HCT116 (cell line): ENCODE measurements at regions not wholly inside any gene's neighbourhood (a gene's known extent, or its start where the extent isn't known, plus 50 kb on each side); places are given as distances from the start of the nearest gene placed in this dataset.

ENCODE experiments used
- ATAC-seq: fragments of 200-7000 bp; cut with Tn5 transposase; 2 replicates; pipeline ENCODE4 v1.9.1; 2020; ENCODE audit warnings: mild to moderate bottlenecking, moderate library complexity
- BruUV-seq: library from RNA; stranded (reverse); fragments of 400-500 nt; replicated peaks from 2 replicates; lab custom pipeline; 2021; lab: Mats Ljungman, UMichigan
- CTCF ChIA-PET: fragments of 300-600 bp; sonication (Branson Sonifier 250); formaldehyde crosslinking; loops from one replicate; lab custom pipeline; 2021; ENCODE audit warnings: antibody characterized with exemption; lab: Charles Lee
- POLR2A ChIA-PET: fragments of 300-600, 350-600 bp; sonication (Branson Sonifier 250); formaldehyde crosslinking; loops from one replicate; lab custom pipeline; 2021; ENCODE audit warnings: antibody characterized with exemption; lab: Charles Lee
- RAD21 ChIA-PET, 2 experiments: fragments of 300-600 bp; sonication (Branson Sonifier 250); formaldehyde crosslinking; loops; one replicate each; lab custom pipeline; 2023; ENCODE audit warnings: low total read pairs in 2 of 2; ENCODE audit not compliant: uncharacterized antibody in 2 of 2, unreplicated experiment in 2 of 2, low non-redundant PET in 1 of 2; lab: Charles Lee
- DNase-seq: peaks from one replicate; pipeline ENCODE4 v3.0.0-alpha.2; 2010; ENCODE audit warnings: low read depth, low spot score
- H2AFZ ChIP-seq: fragments of 200-600 bp; shearing (Covaris generic), sonication (generic); 2 replicates; pipeline ENCODE4 v1.6.1; 2017; ENCODE audit warnings: low read depth, mixed run types, mixed read lengths, antibody characterized with exemption, low read length; ENCODE audit not compliant: poor library complexity, severe bottlenecking
- H3K27ac ChIP-seq: 2 replicates; pipeline ENCODE4 v1.5.1; 2012; ENCODE audit warnings: low read depth, low read length
- H3K27me3 ChIP-seq: fragments of 200-600 bp; sonication (generic); 2 replicates; pipeline ENCODE4 v1.6.1; 2016; ENCODE audit warnings: mixed run types, low read length, mixed read lengths; ENCODE audit not compliant: insufficient read depth
- H3K36me3 ChIP-seq, 2 experiments: fragments of 200-500 bp in 1 of 2; fragments of 200-600 bp in 1 of 2; sonication (Bioruptor generic) in 1 of 2; sonication (generic) in 1 of 2; 2 replicates each; pipeline versions ENCODE4 v1.5.1 to v1.6.1; 2014 to 2016; ENCODE audit warnings: low read length in 2 of 2, inconsistent platforms in 1 of 2, mixed read lengths in 1 of 2, mixed run types in 1 of 2; ENCODE audit not compliant: insufficient read depth in 2 of 2, control insufficient read depth in 1 of 2
- H3K4me1 ChIP-seq, 2 experiments: fragments of 200-600 bp in 1 of 2; sonication (generic) in 1 of 2; 2 replicates each; pipeline versions ENCODE4 v1.5.1 to v1.6.1; 2012 to 2017; ENCODE audit warnings: low read length in 2 of 2, inconsistent platforms in 1 of 2, mild to moderate bottlenecking in 1 of 2, mixed read lengths in 1 of 2, mixed run types in 1 of 2, moderate library complexity in 1 of 2; ENCODE audit not compliant: insufficient read depth in 2 of 2, control insufficient read depth in 1 of 2
- H3K4me2 ChIP-seq: fragments of 200-600 bp; sonication (generic); 2 replicates; pipeline ENCODE4 v1.6.1; 2017; ENCODE audit warnings: mixed run types, low read length, mixed read lengths
- H3K4me3 ChIP-seq, 2 experiments: fragments of 200-600 bp in 1 of 2; sonication (generic) in 1 of 2; replicated peaks in 1 of 2; 2 replicates each; pipeline ENCODE4 v1.5.1; 2011 to 2016; ENCODE audit warnings: low read length in 2 of 2, control low read depth in 1 of 2, low read depth in 1 of 2, mild to moderate bottlenecking in 1 of 2, mixed read lengths in 1 of 2, mixed run types in 1 of 2
- H3K79me2 ChIP-seq: fragments of 200-600 bp; sonication (generic); 2 replicates; pipeline ENCODE4 v1.6.1; 2017; ENCODE audit warnings: mild to moderate bottlenecking, mixed run types, low read length, moderate library complexity, mixed read lengths; ENCODE audit not compliant: insufficient read depth
- H3K9ac ChIP-seq: fragments of 200-600 bp; sonication (generic); 2 replicates; pipeline ENCODE4 v1.6.1; 2016; ENCODE audit warnings: low read length, mixed read lengths
- H3K9me2 ChIP-seq: fragments of 200-600 bp; sonication (generic), shearing (Covaris generic); 2 replicates; pipeline ENCODE4 v1.6.1; 2017; ENCODE audit warnings: mixed run types, mild to moderate bottlenecking, moderate library complexity; ENCODE audit not compliant: insufficient read depth
- H3K9me3 ChIP-seq, 2 experiments: fragments of 200-500 bp in 1 of 2; fragments of 200-600 bp in 1 of 2; sonication (Bioruptor generic) in 1 of 2; sonication (generic) in 1 of 2; 2 replicates each; pipeline ENCODE4 v1.6.1; 2014 to 2017; ENCODE audit warnings: low read length in 2 of 2, mixed read lengths in 2 of 2, inconsistent platforms in 1 of 2, low read depth in 1 of 2, mild to moderate bottlenecking in 1 of 2, mixed run types in 1 of 2, moderate library complexity in 1 of 2; ENCODE audit not compliant: control insufficient read depth in 1 of 2, insufficient read depth in 1 of 2
- H4K20me1 ChIP-seq: fragments of 200-600 bp; sonication (generic), shearing (Covaris generic); 2 replicates; pipeline ENCODE4 v1.6.1; 2017; ENCODE audit warnings: mixed run types, mild to moderate bottlenecking, moderate library complexity; ENCODE audit not compliant: insufficient read depth
- CEBPB ChIP-seq: IDR thresholded peaks from 2 replicates; pipeline ENCODE4 v1.6.1; 2012; ENCODE audit warnings: low read depth
- EGR1 ChIP-seq: IDR thresholded peaks from 2 replicates; pipeline ENCODE4 v1.6.1; 2012; ENCODE audit warnings: low read depth
- EZH2 ChIP-seq: fragments of 200-600 bp; sonication (generic); IDR thresholded peaks from 2 replicates; pipeline ENCODE4 v1.6.1; 2017; ENCODE audit warnings: antibody characterized with exemption, mixed run types
- EZH2phosphoT487 ChIP-seq: fragments of 200-600 bp; IDR thresholded peaks from 2 replicates; pipeline ENCODE4 v1.6.1; 2018; ENCODE audit warnings: antibody characterized with exemption, borderline replicate concordance
- FOSL1 ChIP-seq: IDR thresholded peaks from 2 replicates; pipeline ENCODE4 v1.6.1; 2012; ENCODE audit warnings: low read depth
- POLR2AphosphoS5 ChIP-seq: IDR thresholded peaks from 2 replicates; pipeline ENCODE4 v1.6.1; 2011; ENCODE audit warnings: mild to moderate bottlenecking, low read depth, low read length, moderate library complexity
- RAD21 ChIP-seq: IDR thresholded peaks from 2 replicates; pipeline ENCODE4 v1.6.1; 2012; ENCODE audit warnings: low read depth, mild to moderate bottlenecking
- SIN3A ChIP-seq: IDR thresholded peaks from 2 replicates; pipeline ENCODE4 v1.6.1; 2012; ENCODE audit warnings: low read depth
- TCF7L2 ChIP-seq: IDR thresholded peaks from 2 replicates; pipeline ENCODE4 v1.7.0; 2011; ENCODE audit warnings: borderline replicate concordance, inconsistent platforms; ENCODE audit not compliant: insufficient read depth, insufficient read length; ENCODE audit errors: extremely low read depth
- YY1 ChIP-seq: IDR thresholded peaks from 2 replicates; pipeline ENCODE4 v1.6.1; 2011; ENCODE audit warnings: low read length, low read depth, moderate library complexity, mild to moderate bottlenecking; ENCODE audit not compliant: insufficient replicate concordance; ENCODE audit errors: extremely low read depth
- ZFX ChIP-seq: fragments of 450-650 bp; IDR thresholded peaks from 2 replicates; pipeline ENCODE4 v1.6.1; 2017
- ZNF274 ChIP-seq: fragments of 200-500 bp; sonication (Bioruptor generic); IDR thresholded peaks from 2 replicates; pipeline ENCODE4 v1.6.1; 2014; ENCODE audit warnings: mild to moderate bottlenecking, low read depth, low read length, inconsistent platforms
- intact Hi-C: fragments of 100-400 bp; cut with micrococcal nuclease; formaldehyde crosslinking; loops from 2 replicates; pipeline ENCODE4 v1.10.0; 2022
- TF ChIP-seq, protein P1 (sequence below): IDR thresholded peaks from 2 replicates; pipeline ENCODE4 v1.6.1; 2012
- TF ChIP-seq, protein P2 (sequence below): IDR thresholded peaks from 2 replicates; pipeline ENCODE4 v1.6.1; 2012; ENCODE audit warnings: low read depth
- TF ChIP-seq, protein P3 (sequence below): IDR thresholded peaks from 2 replicates; pipeline ENCODE4 v1.6.1; 2011; ENCODE audit warnings: mild to moderate bottlenecking, low read length, moderate library complexity; ENCODE audit not compliant: insufficient replicate concordance; ENCODE audit errors: extremely low read depth
- TF ChIP-seq, protein P4 (sequence below), 3 experiments: fragments of 200-600 bp in 1 of 3; sonication (generic) in 1 of 3; IDR thresholded peaks in 2 of 3; conservative IDR thresholded peaks in 1 of 3; 2 replicates each; pipeline ENCODE4 v1.5.1; 2012 to 2017; ENCODE audit warnings: low read depth in 2 of 3, low read length in 2 of 3, antibody characterized with exemption in 1 of 3, borderline replicate concordance in 1 of 3, control low read depth in 1 of 3, mild to moderate bottlenecking in 1 of 3, mixed read lengths in 1 of 3, mixed run types in 1 of 3, moderate library complexity in 1 of 3; ENCODE audit not compliant: insufficient read depth in 1 of 3
- TF ChIP-seq, protein P5 (sequence below): IDR thresholded peaks from 2 replicates; pipeline ENCODE4 v1.6.1; 2012

DNA sequence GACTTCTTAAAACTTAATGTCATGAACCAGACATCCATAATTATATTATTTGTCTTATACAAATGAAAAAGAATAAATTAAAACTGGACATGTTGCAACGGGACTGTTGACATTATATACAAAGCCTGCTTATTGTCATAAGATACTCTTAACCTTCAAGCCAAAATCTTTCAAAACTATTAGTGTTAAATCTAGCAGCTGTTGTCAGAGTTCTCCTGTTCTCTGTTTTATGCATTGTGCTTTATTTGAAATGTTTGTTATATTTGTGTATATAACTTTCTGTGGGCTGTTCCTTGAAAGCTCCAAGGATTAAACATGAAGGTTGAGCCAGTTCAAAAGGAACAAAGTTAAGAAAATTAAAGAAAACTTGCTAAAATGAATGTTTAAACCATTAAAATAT is 335.5 kb upstream of the NT5C1B start:
- no peaks in the 10 kb centered on the region for H3K9me3 ChIP-seq
- no peaks in the 10 kb centered on the region for H3K9me2 ChIP-seq
- intact Hi-C loops: no loop called here
- H4K20me1 ChIP-seq: no peaks in the 10 kb centered on the region
- no TSS peak for BruUV-seq
- no peak overlapping the region for H3K4me2 ChIP-seq
- ChIA-PET RAD21 (no interaction called here), CTCF (no interaction called here), POLR2A (no interaction called here)
- no peaks in the 10 kb centered on the region for H3K4me1 ChIP-seq
- no peaks in the 10 kb centered on the region for H3K79me2 ChIP-seq
- H3K4me3 ChIP-seq: no peak overlapping the region
- no peak overlapping the region for H3K27ac ChIP-seq
- DNase-seq (no peak), ATAC-seq (no peak)
- TF ChIP-seq EZH2 (no peak), RAD21 (no peak), ZFX (no peak), EGR1 (no peak), FOSL1 (no peak), YY1 (no peak), CEBPB (no peak), SIN3A (no peak), POLR2AphosphoS5 (no peak), EZH2phosphoT487 (no peak), ZNF274 (no peak), TCF7L2 (no peak)
- TF ChIP-seq, protein P1, sequence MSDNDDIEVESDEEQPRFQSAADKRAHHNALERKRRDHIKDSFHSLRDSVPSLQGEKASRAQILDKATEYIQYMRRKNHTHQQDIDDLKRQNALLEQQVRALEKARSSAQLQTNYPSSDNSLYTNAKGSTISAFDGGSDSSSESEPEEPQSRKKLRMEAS: no peak
- TF ChIP-seq, protein P2, sequence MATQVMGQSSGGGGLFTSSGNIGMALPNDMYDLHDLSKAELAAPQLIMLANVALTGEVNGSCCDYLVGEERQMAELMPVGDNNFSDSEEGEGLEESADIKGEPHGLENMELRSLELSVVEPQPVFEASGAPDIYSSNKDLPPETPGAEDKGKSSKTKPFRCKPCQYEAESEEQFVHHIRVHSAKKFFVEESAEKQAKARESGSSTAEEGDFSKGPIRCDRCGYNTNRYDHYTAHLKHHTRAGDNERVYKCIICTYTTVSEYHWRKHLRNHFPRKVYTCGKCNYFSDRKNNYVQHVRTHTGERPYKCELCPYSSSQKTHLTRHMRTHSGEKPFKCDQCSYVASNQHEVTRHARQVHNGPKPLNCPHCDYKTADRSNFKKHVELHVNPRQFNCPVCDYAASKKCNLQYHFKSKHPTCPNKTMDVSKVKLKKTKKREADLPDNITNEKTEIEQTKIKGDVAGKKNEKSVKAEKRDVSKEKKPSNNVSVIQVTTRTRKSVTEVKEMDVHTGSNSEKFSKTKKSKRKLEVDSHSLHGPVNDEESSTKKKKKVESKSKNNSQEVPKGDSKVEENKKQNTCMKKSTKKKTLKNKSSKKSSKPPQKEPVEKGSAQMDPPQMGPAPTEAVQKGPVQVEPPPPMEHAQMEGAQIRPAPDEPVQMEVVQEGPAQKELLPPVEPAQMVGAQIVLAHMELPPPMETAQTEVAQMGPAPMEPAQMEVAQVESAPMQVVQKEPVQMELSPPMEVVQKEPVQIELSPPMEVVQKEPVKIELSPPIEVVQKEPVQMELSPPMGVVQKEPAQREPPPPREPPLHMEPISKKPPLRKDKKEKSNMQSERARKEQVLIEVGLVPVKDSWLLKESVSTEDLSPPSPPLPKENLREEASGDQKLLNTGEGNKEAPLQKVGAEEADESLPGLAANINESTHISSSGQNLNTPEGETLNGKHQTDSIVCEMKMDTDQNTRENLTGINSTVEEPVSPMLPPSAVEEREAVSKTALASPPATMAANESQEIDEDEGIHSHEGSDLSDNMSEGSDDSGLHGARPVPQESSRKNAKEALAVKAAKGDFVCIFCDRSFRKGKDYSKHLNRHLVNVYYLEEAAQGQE: no peak
- TF ChIP-seq, protein P3, sequence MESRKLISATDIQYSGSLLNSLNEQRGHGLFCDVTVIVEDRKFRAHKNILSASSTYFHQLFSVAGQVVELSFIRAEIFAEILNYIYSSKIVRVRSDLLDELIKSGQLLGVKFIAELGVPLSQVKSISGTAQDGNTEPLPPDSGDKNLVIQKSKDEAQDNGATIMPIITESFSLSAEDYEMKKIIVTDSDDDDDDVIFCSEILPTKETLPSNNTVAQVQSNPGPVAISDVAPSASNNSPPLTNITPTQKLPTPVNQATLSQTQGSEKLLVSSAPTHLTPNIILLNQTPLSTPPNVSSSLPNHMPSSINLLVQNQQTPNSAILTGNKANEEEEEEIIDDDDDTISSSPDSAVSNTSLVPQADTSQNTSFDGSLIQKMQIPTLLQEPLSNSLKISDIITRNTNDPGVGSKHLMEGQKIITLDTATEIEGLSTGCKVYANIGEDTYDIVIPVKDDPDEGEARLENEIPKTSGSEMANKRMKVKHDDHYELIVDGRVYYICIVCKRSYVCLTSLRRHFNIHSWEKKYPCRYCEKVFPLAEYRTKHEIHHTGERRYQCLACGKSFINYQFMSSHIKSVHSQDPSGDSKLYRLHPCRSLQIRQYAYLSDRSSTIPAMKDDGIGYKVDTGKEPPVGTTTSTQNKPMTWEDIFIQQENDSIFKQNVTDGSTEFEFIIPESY: no peak
- TF ChIP-seq, protein P4, sequence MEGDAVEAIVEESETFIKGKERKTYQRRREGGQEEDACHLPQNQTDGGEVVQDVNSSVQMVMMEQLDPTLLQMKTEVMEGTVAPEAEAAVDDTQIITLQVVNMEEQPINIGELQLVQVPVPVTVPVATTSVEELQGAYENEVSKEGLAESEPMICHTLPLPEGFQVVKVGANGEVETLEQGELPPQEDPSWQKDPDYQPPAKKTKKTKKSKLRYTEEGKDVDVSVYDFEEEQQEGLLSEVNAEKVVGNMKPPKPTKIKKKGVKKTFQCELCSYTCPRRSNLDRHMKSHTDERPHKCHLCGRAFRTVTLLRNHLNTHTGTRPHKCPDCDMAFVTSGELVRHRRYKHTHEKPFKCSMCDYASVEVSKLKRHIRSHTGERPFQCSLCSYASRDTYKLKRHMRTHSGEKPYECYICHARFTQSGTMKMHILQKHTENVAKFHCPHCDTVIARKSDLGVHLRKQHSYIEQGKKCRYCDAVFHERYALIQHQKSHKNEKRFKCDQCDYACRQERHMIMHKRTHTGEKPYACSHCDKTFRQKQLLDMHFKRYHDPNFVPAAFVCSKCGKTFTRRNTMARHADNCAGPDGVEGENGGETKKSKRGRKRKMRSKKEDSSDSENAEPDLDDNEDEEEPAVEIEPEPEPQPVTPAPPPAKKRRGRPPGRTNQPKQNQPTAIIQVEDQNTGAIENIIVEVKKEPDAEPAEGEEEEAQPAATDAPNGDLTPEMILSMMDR (IDR thresholded peaks at IDR 0.05 in 2 of 3, conservative IDR thresholded peaks at IDR 0.05 in 1 of 3; ENCODE audit: borderline replicate concordance in 1 of 3, insufficient read depth in 1 of 3, low read depth in 2 of 3, low read length in 2 of 3): no peak
- TF ChIP-seq, protein P5, sequence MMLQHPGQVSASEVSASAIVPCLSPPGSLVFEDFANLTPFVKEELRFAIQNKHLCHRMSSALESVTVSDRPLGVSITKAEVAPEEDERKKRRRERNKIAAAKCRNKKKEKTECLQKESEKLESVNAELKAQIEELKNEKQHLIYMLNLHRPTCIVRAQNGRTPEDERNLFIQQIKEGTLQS: no peak
- no peak overlapping the region for H2AFZ ChIP-seq
- no peak overlapping the region for H3K9ac ChIP-seq
- H3K27me3 ChIP-seq: no peaks in the 10 kb centered on the region
- H3K36me3 ChIP-seq: no peaks in the 10 kb centered on the region
